Choroid plexus epithelial cell (primary cell): ENCODE measurements at regions not wholly inside any gene's neighbourhood (a gene's known extent, or its start where the extent isn't known, plus 50 kb on each side); places are given as distances from the start of the nearest gene placed in this dataset.

ENCODE experiments used
- DNase-seq: peaks from one replicate; pipeline ENCODE4 v3.0.0-alpha.2; 2010; ENCODE audit warnings: low read depth
- H3K4me3 ChIP-seq: 2 replicates; pipeline ENCODE4 v1.5.1; 2011; ENCODE audit warnings: low read depth, mild to moderate bottlenecking, control low read depth, low read length, moderate library complexity
- TF ChIP-seq, protein P1 (sequence below): conservative IDR thresholded peaks from 2 replicates; pipeline ENCODE4 v1.5.1; 2011; ENCODE audit warnings: low read depth, mild to moderate bottlenecking, control low read depth, inconsistent platforms, low read length, moderate library complexity

DNA sequence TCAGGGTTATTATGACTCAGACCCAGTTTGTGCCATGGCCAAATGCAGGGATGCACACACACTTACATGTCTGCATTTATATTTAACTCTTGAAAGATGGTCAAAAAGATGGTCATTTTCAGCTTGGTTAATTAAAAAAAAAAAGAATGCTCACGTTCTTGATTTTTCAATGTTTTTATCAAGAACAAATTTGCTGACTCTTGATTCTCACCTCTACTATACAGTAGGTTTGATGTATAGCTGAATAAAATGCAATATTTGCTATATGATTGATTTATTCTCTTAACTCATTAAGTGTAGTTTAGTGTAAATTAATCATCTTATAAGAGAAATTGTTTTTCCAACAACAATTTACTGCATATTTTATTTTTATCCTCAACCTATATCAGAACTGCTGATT, 160.4 kb downstream of the SLIT2 start:
- DNase-seq, result no peak
- TF ChIP-seq, protein P1, sequence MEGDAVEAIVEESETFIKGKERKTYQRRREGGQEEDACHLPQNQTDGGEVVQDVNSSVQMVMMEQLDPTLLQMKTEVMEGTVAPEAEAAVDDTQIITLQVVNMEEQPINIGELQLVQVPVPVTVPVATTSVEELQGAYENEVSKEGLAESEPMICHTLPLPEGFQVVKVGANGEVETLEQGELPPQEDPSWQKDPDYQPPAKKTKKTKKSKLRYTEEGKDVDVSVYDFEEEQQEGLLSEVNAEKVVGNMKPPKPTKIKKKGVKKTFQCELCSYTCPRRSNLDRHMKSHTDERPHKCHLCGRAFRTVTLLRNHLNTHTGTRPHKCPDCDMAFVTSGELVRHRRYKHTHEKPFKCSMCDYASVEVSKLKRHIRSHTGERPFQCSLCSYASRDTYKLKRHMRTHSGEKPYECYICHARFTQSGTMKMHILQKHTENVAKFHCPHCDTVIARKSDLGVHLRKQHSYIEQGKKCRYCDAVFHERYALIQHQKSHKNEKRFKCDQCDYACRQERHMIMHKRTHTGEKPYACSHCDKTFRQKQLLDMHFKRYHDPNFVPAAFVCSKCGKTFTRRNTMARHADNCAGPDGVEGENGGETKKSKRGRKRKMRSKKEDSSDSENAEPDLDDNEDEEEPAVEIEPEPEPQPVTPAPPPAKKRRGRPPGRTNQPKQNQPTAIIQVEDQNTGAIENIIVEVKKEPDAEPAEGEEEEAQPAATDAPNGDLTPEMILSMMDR, result no peak
- H3K4me3 ChIP-seq, result no peak overlapping the region

DNA sequence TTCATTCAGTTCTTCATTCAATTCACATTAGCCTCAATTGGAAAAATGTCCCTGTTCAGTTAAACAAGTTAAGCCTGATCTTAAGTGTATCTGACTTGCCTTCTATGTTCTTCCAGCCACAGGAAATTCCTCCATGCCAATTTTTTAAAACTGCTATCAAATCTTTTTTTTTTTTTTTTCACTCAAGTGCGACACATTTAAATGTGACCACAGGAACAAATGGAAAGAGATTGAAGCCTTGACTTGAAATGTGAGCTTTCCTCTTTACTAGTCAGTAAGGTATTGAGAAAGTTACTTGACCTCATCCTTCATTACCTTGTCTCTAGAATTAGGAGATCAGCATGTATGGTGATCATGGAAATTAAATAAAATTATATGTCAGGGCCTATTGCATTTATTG, 165.1 kb downstream of the SLIT2 start:
- TF ChIP-seq, protein P1, result no peak

DNA sequence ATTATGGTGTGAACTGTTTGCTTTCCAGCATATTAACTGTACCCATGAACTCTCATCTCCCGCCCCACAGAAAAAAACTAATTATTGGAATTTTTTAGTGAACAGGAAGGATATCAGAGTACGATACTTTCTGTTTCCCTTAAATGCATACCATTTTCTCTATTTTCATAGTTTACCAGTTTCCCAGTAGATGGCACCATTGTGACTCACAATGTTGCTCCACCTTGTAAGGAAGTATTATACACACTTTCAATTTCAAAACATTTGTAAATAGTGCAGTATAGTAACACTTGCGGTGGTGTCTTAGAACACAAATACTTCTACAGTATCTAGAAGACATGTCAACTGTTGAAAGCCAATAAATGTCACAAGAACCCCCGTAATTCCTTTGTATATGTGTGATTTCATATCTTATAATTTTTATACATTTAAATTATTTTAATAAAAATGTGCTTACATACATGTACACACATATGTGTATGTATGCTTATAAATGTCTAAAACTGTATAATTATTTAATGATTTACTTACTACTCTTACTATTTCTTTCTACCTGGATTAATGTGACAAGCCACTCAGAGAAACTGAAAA, 167.3 kb downstream of the SLIT2 start:
- peak overlapping the region; percentile 50 for H3K4me3 ChIP-seq
- TF ChIP-seq, protein P1, result peak; percentile 57
- peak; percentile 89 for DNase-seq

More for the DNA sequence above, 165.1 kb downstream of the SLIT2 start:
- no peak overlapping the region for H3K4me3 ChIP-seq
- no peak for DNase-seq

DNA sequence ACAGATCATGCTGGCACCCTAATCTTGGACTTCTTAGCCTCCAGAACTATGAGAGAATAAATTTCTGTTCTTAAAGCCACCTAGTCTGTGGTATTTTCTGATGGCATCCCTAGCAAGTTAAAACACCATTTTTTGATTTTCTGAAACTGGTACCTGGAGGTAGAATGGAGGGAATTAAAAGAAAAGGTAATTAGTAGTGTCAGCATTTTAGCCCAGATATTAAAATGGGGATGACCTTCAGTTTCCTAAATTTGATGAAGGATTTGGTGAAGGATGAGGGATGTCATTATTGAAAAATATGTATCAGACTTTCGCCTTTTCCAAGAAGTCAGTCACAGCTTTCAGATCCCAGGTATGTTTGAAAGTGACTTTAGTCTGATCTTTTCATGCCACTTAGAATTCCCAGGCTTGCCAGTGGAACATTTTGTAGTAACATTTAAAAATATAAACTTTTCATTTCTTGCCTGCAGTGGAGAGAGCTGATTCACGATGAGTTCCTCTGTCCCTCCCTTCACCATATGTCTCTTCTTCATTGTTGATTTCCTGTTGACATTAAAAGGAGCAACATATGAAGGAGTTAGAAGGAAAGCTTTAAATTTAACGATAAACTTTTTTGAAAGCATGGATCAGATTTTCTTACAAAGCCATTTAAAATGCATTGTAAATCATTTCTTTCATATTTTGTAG, 169.4 kb downstream of the SLIT2 start:
- no peak overlapping the region for H3K4me3 ChIP-seq
- TF ChIP-seq, protein P1, result no peak
- no peak for DNase-seq

DNA sequence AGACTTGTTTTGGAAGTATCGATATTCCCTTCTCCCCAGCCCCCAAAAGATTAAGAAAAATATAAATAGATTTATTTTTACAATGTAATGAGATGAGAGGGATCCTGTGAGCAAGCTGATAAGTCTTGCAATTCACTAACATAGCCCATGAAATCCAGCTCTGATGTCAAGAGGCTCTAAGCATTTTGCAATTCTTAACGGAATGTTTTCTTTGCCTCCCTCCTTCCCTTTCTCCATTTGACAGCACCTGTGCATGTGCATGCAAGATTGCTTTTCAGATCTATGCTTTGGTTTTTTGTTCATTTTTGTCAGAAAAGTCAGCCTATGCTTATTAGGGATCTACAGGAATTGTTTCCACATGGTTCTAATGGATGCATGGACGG, 169.9 kb downstream of the SLIT2 start:
- TF ChIP-seq, protein P1, result no peak
- DNase-seq, result peak; percentile 66
- H3K4me3 ChIP-seq, result no peak overlapping the region

DNA sequence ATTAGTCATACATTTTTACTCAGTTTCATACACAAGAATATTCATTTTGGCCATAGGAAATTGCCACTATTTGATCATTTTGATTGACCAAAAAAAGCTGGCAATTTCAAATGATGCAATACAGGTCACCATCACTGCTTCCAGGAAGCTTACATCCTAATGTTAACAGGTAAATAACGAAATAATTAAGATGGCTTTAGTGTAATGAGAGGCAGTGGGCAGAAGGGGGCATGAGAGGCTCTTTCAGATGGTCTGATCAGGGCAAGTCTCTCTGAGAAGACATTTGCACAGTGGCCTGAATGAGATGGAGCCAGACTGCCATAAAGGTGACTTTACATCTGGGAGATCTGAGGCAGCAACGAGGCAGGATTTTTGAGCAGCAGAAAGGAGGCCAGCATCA, 170.7 kb downstream of the SLIT2 start:
- no peak overlapping the region for H3K4me3 ChIP-seq
- TF ChIP-seq, protein P1, result peak; percentile 79
- DNase-seq, result peak; percentile 78

DNA sequence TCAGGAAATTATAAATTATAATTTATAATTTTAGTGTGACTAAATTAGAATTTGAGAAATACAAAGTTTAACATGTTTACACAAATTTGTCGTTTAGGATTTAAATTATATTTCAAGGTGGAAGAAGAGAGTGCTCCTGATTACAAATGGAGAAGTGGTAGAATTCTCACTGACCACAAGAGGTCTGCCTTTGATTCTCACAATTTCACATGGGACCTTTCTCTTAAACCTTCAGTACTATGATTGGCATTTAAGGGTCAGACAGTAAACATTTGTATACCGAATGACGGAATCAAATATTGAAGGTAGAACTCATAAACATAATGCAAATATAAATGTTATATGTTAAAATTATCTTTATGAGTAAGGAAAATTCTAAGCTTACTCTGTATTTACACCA, 171.7 kb downstream of the SLIT2 start:
- TF ChIP-seq, protein P1, result no peak
- no peak overlapping the region for H3K4me3 ChIP-seq
- DNase-seq, result no peak
